Right atrium auricular region (tissue), 2 donors: ENCODE measurements at regions not wholly inside any gene's neighbourhood (a gene's known extent, or its start where the extent isn't known, plus 50 kb on each side); places are given as distances from the start of the nearest gene placed in this dataset.
A peak's percentile ranks its signal among the peaks of the same experiment; 100 is the strongest.

Experiments used
- DNase-seq: peaks from one replicate; pipeline ENCODE4 v3.0.0-alpha.2; 2019; ENCODE audit warnings: low spot score
- H3K27ac ChIP-seq, 2 donors: fragments of 200-600 bp; sonication (generic); 1 replicate in 1 of 2; 2 replicates in 1 of 2; pipeline ENCODE4 v1.5.1; 2016 to 2019
- H3K27me3 ChIP-seq, 2 donors: fragments of 200-600 bp; sonication (generic); one replicate each; pipeline versions ENCODE4 v1.5.1 to v1.6.0; 2017 to 2019
- H3K36me3 ChIP-seq: fragments of 200-600 bp; sonication (generic); one replicate; pipeline ENCODE4 v1.5.1; 2016
- H3K4me1 ChIP-seq, 2 donors: fragments of 200-600 bp; sonication (generic); one replicate each; pipeline versions ENCODE4 v1.5.1 to v1.6.0; 2017 to 2019
- H3K4me3 ChIP-seq, 2 donors: fragments of 200-600 bp; sonication (generic); 1 replicate in 1 of 2; 2 replicates in 1 of 2; pipeline ENCODE4 v1.5.1; 2017 to 2019; ENCODE audit warnings: mild to moderate bottlenecking in 1 of 2, moderate library complexity in 1 of 2
- H3K9me3 ChIP-seq, 2 donors: fragments of 200-600 bp; sonication (generic); one replicate each; pipeline ENCODE4 v1.5.1; 2019
- CTCF ChIP-seq, 2 donors: fragments of 200-600 bp; sonication (generic); IDR thresholded peaks; one replicate each; pipeline ENCODE4 v1.5.1; 2019; ENCODE audit warnings: antibody characterized with exemption in 2 of 2

DNA sequence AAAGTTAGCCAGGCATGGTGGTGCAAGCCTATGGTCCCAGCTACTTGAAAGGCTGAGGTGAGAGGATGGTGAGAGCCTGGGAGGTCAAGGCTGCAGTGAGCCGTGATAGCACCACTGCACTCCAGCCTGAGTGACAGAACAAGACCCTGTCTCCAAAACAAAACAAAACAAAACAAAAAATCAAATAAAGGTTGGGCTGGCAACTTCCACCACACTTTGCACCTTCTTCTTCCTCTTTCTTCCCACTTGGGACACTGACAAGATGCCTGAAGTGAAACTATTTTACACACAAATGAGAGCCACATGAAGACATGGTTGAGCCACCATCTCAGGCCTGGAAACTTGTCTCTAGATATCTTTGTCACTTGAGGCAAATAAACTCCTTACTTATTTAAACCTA, 53.8 kb upstream of the CCDC28A start:
- no peaks in the 10 kb centered on the region for H3K27me3 ChIP-seq
- H3K27ac ChIP-seq: peak overlapping the region in 1 of 2 donors; percentile 38
- no peak for DNase-seq

DNA sequence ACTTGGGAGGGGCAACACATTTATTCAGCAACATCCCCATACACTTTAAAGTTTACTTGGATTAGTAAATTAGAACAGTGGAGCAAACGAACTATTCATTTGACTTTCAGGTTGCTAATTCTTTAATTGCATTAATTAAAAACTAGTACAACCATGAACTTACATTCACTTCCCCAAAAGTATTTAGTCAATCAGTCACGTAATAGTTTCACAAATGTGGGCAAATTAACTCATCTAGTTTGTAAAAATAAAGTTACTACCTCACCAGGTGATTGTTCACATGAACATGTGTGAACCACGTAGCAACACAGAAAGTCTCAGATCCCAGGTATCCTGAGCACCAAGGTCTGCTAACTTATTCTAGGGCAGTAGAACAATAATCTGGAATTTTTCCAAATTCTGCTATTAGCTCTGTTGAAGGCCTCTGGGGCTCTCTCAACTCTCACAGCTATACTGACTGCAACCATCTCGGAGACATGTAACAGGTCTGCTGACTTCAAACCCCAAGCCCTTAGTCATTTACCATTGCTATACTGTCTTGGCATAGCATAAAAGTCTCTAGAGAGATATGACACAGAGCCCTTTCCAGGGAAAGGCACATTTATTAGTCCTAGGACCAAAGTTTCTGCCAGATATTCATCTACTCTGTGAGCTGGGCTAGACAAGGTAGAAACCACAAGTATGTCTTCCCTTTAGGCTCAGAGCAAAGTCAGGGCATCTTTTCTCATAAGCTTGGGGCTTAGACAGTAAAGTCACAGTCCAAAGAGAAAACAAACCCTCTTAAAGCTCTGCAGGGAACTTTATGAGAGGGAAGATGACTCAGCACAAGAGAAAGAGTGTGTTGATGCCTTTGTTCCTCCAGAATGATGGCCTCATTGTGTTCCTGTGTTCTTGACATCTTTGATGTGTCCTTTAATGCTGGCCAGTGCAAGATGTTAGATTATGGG, 50.9 kb upstream of the CCDC28A start:
- Histone ChIP-seq H3K9me3 (no peaks in the 10 kb centered on the region), H3K36me3 (no peaks in the 10 kb centered on the region), H3K4me3 (no peak overlapping the region), H3K27me3 (no peaks in the 10 kb centered on the region), H3K27ac (no peak overlapping the region), H3K4me1 (peaks cover 0 to 24% of the 10 kb centered on the region in 2 donors)
- DNase-seq: no peak
- TF ChIP-seq CTCF (IDR thresholded peaks at IDR 0.05): no peak

More for the DNA sequence above, 53.8 kb upstream of the CCDC28A start:
- no peak for TF ChIP-seq CTCF (IDR thresholded peaks at IDR 0.05)
- Histone ChIP-seq H3K36me3 (no peaks in the 10 kb centered on the region), H3K4me3 (no peak overlapping the region), H3K9me3 (peaks cover 0 to 2% of the 10 kb centered on the region in 2 donors), H3K4me1 (peaks cover 0 to 24% of the 10 kb centered on the region in 2 donors)
